Keratinocyte (primary cell): ENCODE measurements at regions not wholly inside any gene's neighbourhood (a gene's known extent, or its start where the extent isn't known, plus 50 kb on each side); places are given as distances from the start of the nearest gene placed in this dataset.

Source experiments
- CTCF ChIP-seq, 3 experiments: IDR thresholded peaks in 1 of 3; conservative IDR thresholded peaks in 1 of 3; optimal IDR thresholded peaks in 1 of 3; 2 replicates in 2 of 3; 3 replicates in 1 of 3; pipeline versions ENCODE3 to v1.5.1; 2011; ENCODE audit warnings: low read length in 3 of 3, mild to moderate bottlenecking in 3 of 3, moderate library complexity in 2 of 3, control low read depth in 1 of 3, inconsistent platforms in 1 of 3; ENCODE audit not compliant: insufficient read depth in 2 of 3; ENCODE audit errors: extremely low read depth in 1 of 3
- EZH2 ChIP-seq: IDR thresholded peaks from one replicate; pipeline ENCODE4 v1.6.1; 2012; ENCODE audit warnings: inconsistent platforms, mild to moderate bottlenecking, low read length, moderate library complexity

- no peak for TF ChIP-seq CTCF (optimal IDR thresholded peaks at IDR 0.05 in 1 of 3, IDR thresholded peaks at IDR 0.05 in 1 of 3, conservative IDR thresholded peaks at IDR 0.05 in 1 of 3; ENCODE audit: extremely low read depth in 1 of 3, insufficient read depth in 2 of 3, low read length in 3 of 3)
- TF ChIP-seq EZH2: no peak
These were observed 103.0 kb downstream of the OLIG3 start for GRCh38 chr6:137391061-137391814.
